ENCODE measurements at regions not wholly inside any gene's neighbourhood (a gene's known extent, or its start where the extent isn't known, plus 50 kb on each side); places are given as distances from the start of the nearest gene placed in this dataset.

DNA sequence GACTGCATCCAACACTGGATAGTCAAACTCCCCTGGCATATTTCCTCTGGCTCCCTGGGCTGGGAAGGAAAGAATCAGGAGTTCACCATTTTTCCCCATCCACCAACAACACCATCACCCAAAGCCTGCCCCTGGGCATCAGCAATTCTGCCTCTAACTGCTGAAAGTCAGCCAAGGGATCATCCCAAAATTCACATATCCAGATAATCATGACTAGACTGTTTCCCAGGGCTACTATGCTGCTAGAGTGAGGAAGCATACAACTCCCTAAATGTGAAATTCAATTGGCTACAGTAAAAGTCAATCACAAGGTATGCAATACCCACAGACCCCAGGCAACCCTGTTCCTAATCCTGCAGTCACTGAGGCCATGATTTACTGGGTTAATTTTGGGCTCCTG is 230.6 kb downstream of the C16orf95 start (continued):
- TF ChIP-seq ZNF396 (CRISPR knock-in tag; IDR thresholded peaks at IDR 0.05; ENCODE audit: borderline replicate concordance) (no peak), NR2C2 (CRISPR knock-in tag; IDR thresholded peaks at IDR 0.05) (no peak), ZNF416 (CRISPR knock-in tag; IDR thresholded peaks at IDR 0.05) (no peak)
- TF ChIP-seq, protein P1, sequence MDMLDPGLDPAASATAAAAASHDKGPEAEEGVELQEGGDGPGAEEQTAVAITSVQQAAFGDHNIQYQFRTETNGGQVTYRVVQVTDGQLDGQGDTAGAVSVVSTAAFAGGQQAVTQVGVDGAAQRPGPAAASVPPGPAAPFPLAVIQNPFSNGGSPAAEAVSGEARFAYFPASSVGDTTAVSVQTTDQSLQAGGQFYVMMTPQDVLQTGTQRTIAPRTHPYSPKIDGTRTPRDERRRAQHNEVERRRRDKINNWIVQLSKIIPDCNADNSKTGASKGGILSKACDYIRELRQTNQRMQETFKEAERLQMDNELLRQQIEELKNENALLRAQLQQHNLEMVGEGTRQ (CRISPR knock-in tag; IDR thresholded peaks at IDR 0.05), result no peak
- TF ChIP-seq, protein P2, sequence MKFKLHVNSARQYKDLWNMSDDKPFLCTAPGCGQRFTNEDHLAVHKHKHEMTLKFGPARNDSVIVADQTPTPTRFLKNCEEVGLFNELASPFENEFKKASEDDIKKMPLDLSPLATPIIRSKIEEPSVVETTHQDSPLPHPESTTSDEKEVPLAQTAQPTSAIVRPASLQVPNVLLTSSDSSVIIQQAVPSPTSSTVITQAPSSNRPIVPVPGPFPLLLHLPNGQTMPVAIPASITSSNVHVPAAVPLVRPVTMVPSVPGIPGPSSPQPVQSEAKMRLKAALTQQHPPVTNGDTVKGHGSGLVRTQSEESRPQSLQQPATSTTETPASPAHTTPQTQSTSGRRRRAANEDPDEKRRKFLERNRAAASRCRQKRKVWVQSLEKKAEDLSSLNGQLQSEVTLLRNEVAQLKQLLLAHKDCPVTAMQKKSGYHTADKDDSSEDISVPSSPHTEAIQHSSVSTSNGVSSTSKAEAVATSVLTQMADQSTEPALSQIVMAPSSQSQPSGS (CRISPR knock-in tag; IDR thresholded peaks at IDR 0.05; ENCODE audit: borderline replicate concordance, low read depth), result no peak

DNA sequence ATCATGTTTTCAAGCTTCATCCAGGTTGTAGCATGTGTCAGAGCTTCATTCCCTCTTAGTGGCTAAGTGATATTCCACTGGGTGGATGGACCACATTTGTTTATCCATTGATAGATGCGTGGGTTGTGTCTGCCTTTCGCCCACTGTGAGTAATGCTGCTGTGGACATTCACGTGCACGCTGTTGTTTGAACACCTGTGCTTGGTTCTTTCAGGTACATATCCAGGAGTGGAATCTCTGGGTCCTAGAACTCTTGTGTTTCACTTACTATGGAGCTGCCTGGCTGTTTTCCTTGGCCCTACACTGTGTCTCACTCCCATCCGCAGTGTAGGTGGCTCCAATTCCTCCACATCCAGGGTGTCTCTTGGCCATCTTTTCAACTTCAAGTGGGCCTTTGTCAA is 224.2 kb downstream of the C16orf95 start:
- ATAC-seq (no peak), DNase-seq (ENCODE audit: low spot score) (no peak)
- no peak for TF ChIP-seq IRF2 (CRISPR knock-in tag; IDR thresholded peaks at IDR 0.05; ENCODE audit: borderline replicate concordance, low read depth)
- TF ChIP-seq, protein P3, sequence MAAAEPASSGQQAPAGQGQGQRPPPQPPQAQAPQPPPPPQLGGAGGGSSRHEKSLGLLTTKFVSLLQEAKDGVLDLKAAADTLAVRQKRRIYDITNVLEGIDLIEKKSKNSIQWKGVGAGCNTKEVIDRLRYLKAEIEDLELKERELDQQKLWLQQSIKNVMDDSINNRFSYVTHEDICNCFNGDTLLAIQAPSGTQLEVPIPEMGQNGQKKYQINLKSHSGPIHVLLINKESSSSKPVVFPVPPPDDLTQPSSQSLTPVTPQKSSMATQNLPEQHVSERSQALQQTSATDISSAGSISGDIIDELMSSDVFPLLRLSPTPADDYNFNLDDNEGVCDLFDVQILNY (CRISPR knock-in tag; IDR thresholded peaks at IDR 0.05), result no peak
- Mint-ChIP-seq H3K27me3 (ENCODE audit: low read depth) (no peaks in the 10 kb centered on the region; the same call in 1 of the 2 replicates), H3K27ac (no peak overlapping the region), H3K9me3 (no peaks in the 10 kb centered on the region), H3K4me3 (no peak overlapping the region), H3K36me3 (no peaks in the 10 kb centered on the region), H3K4me1 (peaks cover 15% of the 10 kb centered on the region)
- ChIA-PET CTCF (no interaction called here), POLR2A (no interaction called here)

DNA sequence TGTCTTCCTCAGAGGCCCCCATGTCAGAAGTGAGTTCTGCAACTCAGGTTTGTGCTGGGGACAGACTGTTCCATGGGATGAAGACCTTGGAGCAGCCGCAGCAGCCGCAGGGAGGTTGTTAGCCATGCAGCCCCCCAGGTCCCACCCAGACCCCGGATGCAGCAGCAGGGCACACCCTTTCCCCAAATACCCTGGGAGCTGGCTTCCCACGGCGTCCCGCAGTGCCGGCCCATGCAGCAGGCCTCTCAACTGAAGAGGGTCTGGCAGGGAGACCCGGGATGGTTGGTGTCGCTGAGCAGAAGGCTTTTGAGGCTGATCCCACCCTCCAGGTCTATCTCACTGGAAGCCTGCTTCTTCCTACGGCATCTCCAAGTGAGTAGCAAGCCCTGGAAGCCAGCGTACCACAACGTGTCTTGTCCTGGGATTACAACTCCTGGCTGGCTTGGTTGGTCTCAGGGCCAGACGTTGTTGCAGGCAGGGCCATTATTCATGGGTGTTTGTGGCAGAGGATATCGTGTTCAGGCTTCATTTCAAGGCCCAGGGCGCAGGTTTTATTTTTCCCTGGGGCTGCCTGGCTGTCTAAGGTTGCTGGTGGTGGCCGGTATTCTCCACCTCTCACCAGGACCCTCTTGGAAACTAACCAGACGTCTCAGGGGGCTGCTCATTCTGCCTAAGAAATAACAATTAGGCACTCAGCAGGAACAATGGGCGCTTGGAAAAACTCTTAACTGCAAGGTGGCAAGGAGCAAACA is 223.2 kb downstream of the C16orf95 start:
- no peak for DNase-seq (ENCODE audit: low spot score)
- Mint-ChIP-seq H3K27ac (peak overlapping the region; percentile 76), H3K4me3 (no peak overlapping the region), H3K27me3 (ENCODE audit: low read depth) (no peaks in the 10 kb centered on the region; the same call in 1 of the 2 replicates), H3K9me3 (no peaks in the 10 kb centered on the region), H3K4me1 (peaks cover 23% of the 10 kb centered on the region), H3K36me3 (no peaks in the 10 kb centered on the region)
- TF ChIP-seq HMGA2 (CRISPR knock-in tag; IDR thresholded peaks at IDR 0.05), result no peak
- TF ChIP-seq ZNF423 (CRISPR knock-in tag; IDR thresholded peaks at IDR 0.05), result peak; percentile 55
- POLR2A ChIA-PET, result no interaction called here
- CTCF ChIA-PET, result interaction anchor here (2.1 kb wide), 1 partner anchor 17 kb away, joined by 9 read pairs; no protein-coding TSS in a partner anchor
- ATAC-seq, result peak; percentile 67

DNA sequence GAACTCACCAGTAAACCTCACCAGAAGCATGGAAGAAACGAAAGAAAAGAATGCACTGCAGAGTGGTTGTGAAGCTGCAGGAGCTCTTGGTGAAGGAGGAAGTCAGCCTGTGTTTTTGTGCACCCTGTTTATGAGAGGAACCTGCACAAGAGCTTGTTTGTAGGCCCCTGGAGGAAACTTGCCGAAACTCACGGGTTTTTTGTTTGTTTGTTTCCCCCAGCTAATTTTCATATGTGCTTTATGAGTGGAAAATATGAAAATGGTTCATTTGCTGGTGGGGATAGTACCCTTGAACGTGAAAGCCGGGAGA is 222.7 kb downstream of the C16orf95 start:
- DNase-seq (ENCODE audit: low spot score) (no peak), ATAC-seq (no peak)
- Mint-ChIP-seq H3K4me1 (peaks cover 27% of the 10 kb centered on the region), H3K27me3 (ENCODE audit: low read depth) (no peaks in the 10 kb centered on the region; the same call in 1 of the 2 replicates), H3K4me3 (no peak overlapping the region), H3K36me3 (no peaks in the 10 kb centered on the region), H3K9me3 (no peaks in the 10 kb centered on the region), H3K27ac (peak overlapping the region; percentile 76)
- ChIA-PET CTCF (interaction anchor here (1.3 to 2.1 kb wide), 2 partner anchors 17 to 31 kb away, joined by 4 to 9 read pairs; no protein-coding TSS in a partner anchor), POLR2A (no interaction called here)
- TF ChIP-seq, protein P4, sequence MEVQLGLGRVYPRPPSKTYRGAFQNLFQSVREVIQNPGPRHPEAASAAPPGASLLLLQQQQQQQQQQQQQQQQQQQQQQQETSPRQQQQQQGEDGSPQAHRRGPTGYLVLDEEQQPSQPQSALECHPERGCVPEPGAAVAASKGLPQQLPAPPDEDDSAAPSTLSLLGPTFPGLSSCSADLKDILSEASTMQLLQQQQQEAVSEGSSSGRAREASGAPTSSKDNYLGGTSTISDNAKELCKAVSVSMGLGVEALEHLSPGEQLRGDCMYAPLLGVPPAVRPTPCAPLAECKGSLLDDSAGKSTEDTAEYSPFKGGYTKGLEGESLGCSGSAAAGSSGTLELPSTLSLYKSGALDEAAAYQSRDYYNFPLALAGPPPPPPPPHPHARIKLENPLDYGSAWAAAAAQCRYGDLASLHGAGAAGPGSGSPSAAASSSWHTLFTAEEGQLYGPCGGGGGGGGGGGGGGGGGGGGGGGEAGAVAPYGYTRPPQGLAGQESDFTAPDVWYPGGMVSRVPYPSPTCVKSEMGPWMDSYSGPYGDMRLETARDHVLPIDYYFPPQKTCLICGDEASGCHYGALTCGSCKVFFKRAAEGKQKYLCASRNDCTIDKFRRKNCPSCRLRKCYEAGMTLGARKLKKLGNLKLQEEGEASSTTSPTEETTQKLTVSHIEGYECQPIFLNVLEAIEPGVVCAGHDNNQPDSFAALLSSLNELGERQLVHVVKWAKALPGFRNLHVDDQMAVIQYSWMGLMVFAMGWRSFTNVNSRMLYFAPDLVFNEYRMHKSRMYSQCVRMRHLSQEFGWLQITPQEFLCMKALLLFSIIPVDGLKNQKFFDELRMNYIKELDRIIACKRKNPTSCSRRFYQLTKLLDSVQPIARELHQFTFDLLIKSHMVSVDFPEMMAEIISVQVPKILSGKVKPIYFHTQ (CRISPR knock-in tag; IDR thresholded peaks at IDR 0.05), result no peak
- TF ChIP-seq ZNF671 (CRISPR knock-in tag; IDR thresholded peaks at IDR 0.05) (no peak), CREM (CRISPR knock-in tag; IDR thresholded peaks at IDR 0.05) (no peak), CREB1 (CRISPR knock-in tag; IDR thresholded peaks at IDR 0.05) (no peak), SP1 (CRISPR knock-in tag; conservative IDR thresholded peaks at IDR 0.05) (no peak), HMGA2 (CRISPR knock-in tag; IDR thresholded peaks at IDR 0.05) (no peak), SMAD4 (CRISPR knock-in tag; IDR thresholded peaks at IDR 0.05) (no peak)
- TF ChIP-seq, protein P5, sequence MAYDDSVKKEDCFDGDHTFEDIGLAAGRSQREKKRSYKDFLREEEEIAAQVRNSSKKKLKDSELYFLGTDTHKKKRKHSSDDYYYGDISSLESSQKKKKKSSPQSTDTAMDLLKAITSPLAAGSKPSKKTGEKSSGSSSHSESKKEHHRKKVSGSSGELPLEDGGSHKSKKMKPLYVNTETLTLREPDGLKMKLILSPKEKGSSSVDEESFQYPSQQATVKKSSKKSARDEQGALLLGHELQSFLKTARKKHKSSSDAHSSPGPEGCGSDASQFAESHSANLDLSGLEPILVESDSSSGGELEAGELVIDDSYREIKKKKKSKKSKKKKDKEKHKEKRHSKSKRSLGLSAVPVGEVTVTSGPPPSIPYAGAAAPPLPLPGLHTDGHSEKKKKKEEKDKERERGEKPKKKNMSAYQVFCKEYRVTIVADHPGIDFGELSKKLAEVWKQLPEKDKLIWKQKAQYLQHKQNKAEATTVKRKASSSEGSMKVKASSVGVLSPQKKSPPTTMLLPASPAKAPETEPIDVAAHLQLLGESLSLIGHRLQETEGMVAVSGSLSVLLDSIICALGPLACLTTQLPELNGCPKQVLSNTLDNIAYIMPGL (CRISPR knock-in tag; IDR thresholded peaks at IDR 0.05), result no peak
- TF ChIP-seq, protein P6, sequence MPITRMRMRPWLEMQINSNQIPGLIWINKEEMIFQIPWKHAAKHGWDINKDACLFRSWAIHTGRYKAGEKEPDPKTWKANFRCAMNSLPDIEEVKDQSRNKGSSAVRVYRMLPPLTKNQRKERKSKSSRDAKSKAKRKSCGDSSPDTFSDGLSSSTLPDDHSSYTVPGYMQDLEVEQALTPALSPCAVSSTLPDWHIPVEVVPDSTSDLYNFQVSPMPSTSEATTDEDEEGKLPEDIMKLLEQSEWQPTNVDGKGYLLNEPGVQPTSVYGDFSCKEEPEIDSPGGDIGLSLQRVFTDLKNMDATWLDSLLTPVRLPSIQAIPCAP (CRISPR knock-in tag; IDR thresholded peaks at IDR 0.05), result no peak
- TF ChIP-seq, protein P7, sequence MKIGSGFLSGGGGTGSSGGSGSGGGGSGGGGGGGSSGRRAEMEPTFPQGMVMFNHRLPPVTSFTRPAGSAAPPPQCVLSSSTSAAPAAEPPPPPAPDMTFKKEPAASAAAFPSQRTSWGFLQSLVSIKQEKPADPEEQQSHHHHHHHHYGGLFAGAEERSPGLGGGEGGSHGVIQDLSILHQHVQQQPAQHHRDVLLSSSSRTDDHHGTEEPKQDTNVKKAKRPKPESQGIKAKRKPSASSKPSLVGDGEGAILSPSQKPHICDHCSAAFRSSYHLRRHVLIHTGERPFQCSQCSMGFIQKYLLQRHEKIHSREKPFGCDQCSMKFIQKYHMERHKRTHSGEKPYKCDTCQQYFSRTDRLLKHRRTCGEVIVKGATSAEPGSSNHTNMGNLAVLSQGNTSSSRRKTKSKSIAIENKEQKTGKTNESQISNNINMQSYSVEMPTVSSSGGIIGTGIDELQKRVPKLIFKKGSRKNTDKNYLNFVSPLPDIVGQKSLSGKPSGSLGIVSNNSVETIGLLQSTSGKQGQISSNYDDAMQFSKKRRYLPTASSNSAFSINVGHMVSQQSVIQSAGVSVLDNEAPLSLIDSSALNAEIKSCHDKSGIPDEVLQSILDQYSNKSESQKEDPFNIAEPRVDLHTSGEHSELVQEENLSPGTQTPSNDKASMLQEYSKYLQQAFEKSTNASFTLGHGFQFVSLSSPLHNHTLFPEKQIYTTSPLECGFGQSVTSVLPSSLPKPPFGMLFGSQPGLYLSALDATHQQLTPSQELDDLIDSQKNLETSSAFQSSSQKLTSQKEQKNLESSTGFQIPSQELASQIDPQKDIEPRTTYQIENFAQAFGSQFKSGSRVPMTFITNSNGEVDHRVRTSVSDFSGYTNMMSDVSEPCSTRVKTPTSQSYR (CRISPR knock-in tag; IDR thresholded peaks at IDR 0.05), result no peak
